D341Med (cell line): ENCODE measurements at regions not wholly inside any gene's neighbourhood (a gene's known extent, or its start where the extent isn't known, plus 50 kb on each side); places are given as distances from the start of the nearest gene placed in this dataset.

ENCODE experiments used
- DNase-seq: peaks from one replicate; pipeline ENCODE4 v3.0.0; 2012; ENCODE audit warnings: low spot score

DNA sequence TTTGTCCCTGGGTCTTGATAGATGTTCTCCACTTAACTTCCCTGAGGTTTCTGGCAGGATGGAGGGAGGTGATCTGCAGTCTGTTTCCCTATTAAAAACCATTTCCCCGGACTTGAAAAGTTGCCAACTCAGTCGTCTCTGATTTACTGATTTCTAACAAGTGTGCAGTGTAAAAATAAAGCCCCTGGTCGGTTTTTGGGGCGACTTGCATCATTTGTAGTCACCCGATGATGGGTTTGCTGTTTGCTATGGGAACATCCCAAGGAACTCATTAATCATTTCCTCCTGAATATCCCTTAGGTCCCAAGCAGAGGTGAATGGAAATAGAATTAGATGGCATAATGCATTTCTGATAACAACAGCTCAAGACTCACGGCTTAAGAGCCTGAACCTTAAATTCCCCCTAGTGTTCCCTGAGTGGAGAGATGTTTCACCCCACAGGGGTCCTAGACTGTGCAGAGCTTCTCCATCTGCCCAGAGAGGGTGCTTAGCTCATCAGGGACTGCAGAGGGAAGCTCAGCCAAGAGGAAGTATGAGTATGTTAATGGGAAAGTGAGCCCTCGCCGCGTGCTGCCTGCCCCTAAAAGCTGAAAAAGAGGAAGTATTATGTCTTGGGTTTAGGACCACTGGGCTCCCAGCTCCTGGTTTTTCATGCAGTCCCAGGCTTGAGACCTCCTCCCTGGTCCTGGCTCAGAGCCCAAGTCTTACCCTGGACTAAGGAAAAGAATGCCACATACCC is 115.1 kb upstream of the DAP start:
- no peak for DNase-seq

DNA sequence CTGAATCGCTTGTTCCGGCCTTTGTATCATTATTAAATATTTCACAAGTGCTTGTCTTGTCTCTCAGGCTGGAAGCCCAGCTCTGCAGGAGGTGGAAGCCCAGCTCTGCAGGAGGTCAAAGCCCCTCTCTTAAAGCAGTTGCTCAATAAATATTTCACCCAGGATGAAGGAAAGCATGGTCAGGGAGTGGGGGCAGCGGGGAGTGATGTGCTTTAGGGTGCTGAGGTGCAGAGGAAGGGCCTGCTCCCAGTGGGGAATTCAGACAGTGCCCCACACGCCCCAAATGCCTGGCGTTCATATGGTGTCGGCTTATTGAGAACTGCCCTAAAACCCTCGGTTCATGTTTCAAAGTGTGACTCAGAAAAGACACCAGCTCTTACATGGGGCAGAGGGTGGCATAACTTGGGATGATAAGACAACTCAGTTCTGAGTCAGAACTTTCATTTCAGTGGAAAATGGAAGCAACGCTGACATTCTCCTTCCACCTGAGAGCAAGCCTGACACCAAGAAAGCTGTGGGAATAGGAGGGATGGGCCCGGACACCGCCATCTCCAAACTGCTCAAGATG is 114.3 kb upstream of the DAP start:
- no peak for DNase-seq

DNA sequence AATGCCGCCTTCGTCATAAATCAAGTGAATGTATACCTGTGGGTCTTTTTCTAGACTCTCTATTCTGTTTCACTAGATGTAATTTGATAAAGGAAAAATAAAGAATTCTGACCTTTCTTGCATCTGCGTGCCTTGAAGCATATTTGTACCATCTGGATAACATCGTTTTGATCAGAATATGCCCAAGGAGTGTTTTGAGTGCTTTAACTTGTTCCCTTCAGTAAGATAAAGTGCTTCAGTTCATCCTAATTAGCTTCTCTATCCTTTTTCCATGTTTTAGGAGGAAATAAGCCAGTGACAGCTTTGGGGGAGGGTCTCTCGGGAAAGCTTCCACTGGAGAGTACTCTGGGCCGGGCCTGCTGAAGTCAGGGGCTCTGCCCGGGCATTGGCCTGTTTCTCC is 113.5 kb upstream of the DAP start:
- DNase-seq = no peak

- no peak for DNase-seq
Observed at GRCh38 chr5:10870791-10871190, 109.8 kb upstream of the DAP start.

DNA sequence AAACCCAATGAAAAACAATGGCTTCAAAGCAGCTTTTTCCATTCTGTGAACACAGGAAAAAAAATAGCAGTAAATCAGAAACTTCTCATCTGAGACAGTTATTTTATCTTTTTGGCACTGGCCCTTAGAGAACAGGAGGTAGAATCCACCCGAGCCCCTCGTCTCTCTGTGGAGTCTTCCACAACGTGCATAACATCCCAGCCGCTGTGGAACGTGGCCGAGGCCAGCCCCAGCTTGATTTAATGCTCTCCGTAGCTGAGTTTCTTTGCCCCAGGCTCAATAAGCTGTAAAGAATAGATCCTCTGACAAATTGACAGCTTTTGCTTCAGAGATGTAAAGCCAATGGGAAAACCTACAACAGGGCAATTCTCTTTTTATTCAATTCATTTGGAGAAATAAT is 107.9 kb upstream of the DAP start:
- no peak for DNase-seq

DNA sequence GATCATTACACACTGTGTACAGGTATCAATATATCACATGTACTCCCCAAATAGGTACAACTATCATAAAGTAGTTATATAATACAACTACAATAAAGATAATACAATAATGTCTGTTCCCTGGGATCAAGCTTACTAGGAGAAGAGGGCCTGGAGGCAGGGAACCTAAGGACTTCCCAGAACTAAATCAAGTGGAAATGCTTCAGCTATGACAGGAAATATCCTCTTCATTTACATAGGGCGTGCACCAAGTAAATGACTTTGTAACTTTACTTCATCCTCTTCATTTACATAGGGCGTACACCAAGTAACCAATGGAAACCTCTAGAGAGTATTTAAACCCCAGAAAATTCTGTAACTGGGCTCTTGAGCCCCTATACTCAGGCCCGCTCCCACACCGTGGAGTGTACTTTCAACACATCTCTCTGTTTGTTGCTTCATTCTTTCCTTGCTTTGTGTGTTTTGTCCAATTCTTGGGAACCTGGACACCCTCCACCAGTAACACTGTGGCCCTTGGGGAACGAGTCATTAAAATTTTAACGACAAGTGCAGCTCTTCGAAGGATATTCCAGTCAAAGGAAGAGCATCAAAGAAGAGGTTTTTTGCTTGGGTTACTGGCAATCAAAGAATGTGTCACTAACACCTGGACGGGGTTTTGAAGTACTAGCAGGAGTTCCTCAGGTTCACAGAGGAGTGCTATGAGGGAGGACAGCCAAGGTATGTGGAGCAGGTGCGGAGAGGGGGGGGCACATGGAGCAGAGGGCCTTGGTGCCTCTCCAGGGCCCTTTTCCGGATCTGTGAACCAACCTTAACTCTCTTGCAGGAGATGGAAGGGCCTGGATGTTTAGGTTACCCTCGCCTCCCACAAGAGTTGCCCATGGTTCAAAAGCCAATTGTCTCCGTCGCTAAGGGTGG is 106.6 kb upstream of the DAP start:
- DNase-seq = no peak

GRCh38 chr5:10866913-10867312 is 105.9 kb upstream of the DAP start:
- DNase-seq = no peak

GRCh38 chr5:10863763-10864383 is 102.8 kb upstream of the DAP start:
- peak; percentile 82 for DNase-seq

DNA sequence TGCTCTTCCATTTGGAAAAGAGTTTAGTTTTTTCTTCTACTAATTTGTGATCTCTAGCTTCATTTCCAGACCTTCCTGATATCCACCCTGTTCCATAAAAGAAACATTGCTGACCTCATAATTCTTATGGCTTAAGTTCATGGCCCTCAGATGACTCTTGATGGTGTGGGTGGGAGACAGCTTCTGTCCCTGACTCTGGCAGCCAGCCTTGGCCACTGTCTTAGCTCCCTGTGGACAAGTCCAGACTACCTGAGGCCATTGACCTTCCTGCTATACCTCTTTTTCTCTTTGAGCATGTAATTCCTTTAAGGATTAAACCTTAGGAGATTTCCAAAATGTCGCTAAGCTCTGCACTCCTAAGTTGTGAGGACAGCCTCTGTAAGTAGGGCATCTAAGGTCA is 101.1 kb upstream of the DAP start:
- DNase-seq = no peak

DNA sequence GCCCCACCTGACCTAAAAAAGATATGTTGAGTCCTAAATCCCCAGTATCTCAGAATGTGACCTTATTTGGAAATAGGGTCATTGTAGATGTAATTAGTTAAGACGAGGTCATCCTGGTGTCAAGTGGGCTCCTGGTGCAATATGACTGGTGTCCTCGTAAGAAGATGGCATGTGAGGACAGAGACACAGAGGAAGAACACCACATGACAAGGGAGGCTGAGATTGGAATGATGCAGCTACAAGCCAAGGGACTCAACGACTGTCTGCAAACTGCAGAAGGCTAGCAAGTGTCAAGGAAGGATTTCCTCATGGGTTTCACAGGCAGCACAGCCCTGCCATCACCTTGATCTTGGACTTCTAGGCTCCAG is 100.4 kb upstream of the DAP start:
- no peak for DNase-seq

- DNase-seq = no peak
Observed at GRCh38 chr5:10860645-10861422, 99.8 kb upstream of the DAP start.

- DNase-seq = no peak
Observed at GRCh38 chr5:10860196-10860543, 99.1 kb upstream of the DAP start.

DNA sequence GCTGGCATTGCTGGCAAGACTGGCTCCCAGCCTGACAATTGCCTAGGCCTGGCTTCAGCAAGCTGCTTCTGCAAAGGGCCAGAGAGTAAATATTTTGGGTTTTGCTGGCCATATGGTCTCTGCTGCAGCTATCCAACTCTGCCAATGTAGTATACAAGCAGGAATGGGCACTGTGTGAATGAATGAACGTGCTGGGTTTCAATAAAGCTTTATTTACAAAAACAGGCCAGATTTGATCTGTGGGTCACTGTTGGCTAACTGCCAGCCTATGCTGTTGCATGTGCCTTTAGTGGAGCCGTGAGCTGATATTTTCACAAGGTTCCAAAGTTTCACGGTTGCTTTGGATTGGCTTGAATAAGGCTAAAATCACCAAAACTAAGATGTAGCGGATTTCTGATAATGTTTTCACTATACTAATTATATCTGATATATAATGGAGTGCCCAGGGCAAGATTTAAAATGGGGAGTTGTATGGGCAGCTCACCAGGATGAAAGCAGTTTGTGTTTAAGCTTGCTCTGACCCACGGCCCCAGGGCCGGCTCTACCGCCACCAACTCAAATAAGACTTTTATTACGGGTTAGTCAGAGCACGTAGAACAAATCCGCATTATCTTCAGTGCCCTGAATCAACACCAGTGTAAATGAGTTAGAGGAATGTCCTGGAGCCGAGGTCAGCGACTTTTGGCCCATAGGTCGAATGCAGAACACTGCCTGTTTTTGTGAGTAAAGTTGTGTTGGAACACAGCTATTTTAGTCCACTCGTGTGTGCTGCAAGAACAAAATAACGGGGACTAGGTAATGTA is 98.6 kb upstream of the DAP start:
- no peak for DNase-seq

GRCh38 chr5:10858945-10859344 is 97.9 kb upstream of the DAP start:
- DNase-seq = no peak

- no peak for DNase-seq
Observed at GRCh38 chr5:10858307-10858706, 97.3 kb upstream of the DAP start.

DNA sequence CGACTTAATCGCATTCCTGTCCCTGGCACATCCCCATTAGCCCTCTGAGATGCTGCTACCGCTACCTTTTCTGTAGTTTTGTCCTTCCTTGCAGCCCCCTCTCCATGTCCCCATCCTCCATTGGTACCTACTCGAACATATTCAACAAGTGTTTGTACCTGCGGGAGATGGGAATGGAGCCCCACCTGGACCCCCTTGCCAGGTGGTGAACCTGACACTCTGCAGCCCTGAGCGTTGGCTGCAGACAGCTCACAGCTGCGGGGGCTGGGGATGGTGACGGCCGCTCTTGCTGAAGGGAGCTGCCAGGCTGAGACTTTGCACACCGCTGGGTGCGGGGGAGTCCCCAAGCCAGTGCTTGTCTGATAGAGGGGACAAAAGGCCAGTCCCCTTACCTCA is 96.3 kb upstream of the DAP start:
- no peak for DNase-seq

- peak; percentile 74 for DNase-seq
Observed at GRCh38 chr5:10856683-10857337, 95.8 kb upstream of the DAP start.

DNA sequence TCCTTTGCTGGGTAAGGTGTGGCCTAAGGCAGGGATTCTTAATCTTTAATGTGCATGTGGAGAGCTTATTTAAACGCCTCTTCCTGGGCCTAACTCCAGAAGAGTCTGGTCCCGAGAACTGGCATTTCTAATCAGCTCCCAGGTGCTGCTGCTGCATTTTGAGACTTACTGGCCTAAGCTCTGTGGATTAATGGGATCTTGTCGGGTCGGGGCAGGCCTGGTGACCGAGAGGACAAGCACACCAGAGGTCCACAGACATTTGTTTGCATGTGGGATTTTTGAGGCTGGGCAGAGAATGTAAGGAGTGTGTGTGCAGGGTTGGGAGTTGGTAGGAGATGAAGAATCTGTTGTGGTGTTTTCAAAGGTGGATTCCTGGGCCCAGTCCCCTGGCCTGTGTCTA is 95.0 kb upstream of the DAP start:
- no peak for DNase-seq

DNA sequence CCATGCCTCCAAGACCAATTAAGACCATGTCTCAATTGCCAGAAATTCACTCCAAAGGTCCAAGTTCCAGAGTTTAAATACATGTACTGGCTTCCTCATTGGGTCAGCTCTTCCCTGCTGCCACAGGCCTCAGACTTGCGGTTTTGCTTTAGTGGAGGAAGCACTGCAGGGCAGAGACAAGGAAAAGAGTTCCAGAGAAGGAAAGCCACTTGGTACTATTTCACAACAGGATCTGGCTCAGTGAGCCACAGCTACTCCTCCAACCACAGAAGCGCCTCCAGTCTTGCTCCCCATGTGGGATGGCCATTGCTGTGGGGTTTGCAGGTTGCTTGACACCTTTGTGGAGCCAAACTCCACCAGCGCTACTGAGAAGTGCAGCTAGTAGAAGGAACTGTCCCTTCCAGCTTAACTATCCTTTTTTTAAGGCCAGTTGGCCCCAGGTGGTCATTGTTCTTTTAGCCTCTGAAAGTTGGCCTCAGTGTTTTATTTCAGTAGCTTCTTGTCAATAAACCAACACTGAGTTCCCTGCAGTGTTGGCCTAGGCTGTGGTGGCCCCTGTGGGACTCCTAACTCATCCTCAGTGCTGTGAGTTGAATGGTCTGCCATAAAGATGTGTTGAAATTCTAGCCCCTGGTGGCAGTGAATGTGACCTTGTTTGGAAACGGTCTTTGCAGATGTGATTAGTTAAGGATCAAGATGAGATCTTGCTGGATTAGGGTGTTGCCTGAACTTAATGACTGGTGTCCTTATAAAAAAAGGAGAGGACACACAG is 93.7 kb upstream of the DAP start:
- DNase-seq = no peak

DNA sequence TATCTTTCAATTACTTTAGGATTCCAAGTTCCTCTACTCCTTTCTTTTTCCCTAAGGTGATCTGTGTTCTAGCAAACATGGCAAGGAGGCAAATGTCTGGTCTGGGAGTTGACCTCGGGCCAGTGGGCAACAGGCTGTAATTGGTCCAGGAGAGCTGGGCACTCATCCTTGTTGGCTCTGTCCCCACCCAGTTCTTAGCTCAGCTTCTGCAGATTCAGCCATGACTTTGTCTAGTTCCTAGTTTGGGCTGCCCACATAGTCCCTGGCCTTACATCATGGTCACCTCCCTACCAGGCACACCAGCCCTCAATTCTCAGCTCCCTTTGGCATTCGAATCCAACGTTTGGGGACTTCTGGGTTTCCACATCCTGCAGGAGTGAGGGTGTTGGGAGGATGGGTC is 92.1 kb upstream of the DAP start:
- DNase-seq = no peak
